Limb (tissue), 2 donors: ENCODE measurements at regions not wholly inside any gene's neighbourhood (a gene's known extent, or its start where the extent isn't known, plus 50 kb on each side); places are given as distances from the start of the nearest gene placed in this dataset.
"Not testable (repeated sequence)": the region's sequence is repeated elsewhere in the genome, so short reads cannot be mapped to it uniquely, and the experiment has no call there.

Source experiments
- DNase-seq, 2 donors: peaks; one replicate each; pipeline ENCODE4 v3.0.0-alpha.2; 2016; ENCODE audit errors: extremely low spot score in 2 of 2

DNA sequence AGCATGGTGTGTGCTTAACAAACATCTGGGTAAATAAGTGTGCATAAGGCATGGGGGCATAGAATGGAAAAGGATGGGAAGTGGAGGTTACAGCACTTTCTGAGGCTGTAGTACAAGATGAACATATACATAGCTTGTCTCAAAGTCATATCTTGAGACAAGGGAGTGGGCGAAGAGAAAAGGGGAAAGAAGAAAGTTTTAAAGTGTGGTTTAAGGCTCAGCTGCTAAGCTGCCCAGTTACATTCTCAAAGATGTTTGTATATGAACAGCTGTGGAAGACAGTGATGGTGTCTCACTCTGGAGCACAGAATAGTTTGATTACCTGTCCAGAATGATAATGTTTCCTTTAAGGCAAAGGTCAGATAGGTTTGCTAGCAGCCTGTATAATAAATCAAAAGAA lies 61.9 kb upstream of the LANCL2 start:
- no peak for DNase-seq

DNA sequence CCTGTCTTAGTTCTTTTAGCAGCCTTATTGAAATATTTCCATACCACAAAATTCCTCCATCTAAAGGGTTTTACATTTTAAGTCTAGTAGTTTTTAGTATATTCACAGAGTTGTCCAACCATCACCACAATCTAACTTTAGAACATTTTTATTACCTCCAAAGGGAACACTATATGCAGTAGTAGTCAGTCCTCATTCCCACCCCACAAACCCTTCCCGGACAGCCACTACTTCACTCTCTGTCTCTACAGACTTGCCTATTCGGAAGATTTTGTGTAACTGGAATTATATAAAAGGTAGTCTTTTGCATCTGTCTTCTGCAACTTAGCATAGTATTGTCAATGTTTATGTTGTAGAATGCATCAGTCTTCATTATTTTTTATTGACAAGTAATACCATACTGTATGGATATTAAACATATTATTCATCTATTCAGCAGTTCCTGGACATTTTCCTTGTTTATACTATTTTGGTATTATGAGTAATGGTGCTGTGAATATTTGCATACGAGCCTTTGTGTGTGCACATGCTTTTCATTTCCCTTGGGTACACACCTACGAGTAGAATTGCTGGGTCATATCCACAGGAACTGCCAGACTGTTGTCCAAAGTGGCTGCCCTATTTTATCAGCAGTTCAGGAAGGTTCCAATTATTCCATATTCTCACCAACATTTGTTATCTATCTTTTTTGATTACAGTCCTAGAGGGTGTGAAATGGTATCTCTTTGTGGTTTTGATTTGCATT lies 60.9 kb upstream of the LANCL2 start:
- no peak for DNase-seq

DNA sequence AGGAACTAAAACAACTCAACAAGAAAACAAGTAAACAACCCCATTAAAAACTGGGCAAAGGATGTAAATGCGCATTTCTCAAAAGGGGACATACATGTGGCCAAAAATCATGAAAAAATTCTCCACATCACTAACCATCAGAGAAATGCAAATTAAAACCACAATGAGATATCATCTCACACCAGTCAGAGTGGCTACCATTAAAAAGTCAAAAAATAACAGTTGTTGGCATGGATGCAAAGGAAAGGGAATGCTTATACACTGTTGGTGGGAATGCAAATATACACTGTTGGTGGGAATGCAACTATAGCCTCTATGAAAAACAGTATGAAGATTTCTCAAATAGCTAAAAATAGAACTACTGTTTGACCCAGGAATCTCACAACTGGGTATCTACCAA lies 60.0 kb upstream of the LANCL2 start:
- DNase-seq: no peak

DNA sequence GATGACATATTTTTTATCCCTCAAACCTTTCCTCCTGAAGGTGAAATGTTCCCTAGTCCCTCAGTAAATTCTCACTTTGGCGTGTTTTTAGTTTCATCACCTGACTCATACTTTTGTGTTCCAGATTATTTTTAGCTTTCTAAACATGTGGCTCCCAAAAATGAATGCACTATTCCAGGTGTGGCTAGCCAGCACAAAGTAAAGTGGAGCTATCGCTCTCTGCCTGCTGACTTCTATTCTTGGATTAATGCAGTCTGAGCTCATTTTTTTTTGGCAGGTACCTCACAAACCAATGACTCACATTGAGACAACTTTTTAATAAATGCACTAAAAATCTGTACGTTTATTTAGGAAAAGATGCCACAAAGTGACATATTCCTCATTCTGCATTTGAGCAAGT lies 58.8 kb upstream of the LANCL2 start:
- no peak for DNase-seq

DNA sequence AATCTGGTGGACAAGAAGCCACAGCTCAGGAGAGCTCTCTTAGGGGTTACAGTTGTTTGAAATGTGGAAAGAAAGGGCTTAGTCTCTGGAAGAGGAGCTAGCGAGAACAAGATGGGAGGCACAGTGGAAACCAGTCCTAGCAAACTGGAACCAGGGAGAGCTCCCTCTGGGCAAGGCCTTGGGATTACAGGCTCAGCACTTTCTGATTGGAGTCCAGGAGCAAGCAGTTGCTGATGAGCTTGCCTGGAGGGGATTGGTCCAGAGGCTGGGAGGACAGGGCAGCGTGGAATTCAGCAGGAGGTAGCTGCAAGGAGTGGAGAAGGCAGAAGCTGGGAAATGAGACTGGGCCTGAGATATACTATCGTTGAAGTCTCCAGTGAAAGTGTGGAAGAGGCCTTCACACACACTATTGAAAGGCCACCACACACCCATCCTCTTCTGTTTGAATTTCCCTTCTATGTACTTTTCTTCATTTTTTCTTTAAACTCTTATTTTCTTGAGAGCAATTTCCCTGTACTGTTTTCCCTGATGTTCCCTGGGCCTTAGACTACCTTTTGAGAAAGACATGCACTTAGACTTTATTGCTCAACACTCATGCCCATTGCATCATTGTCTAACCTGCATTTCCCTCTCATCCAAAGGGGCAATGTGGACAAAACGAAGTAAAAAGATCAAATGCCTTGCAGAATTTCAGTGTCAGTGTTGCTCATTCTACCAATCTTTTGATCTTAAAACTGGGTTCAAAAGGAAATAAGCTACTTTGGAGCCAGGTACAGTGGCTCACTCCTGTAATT lies 57.8 kb upstream of the LANCL2 start:
- no peak for DNase-seq

DNA sequence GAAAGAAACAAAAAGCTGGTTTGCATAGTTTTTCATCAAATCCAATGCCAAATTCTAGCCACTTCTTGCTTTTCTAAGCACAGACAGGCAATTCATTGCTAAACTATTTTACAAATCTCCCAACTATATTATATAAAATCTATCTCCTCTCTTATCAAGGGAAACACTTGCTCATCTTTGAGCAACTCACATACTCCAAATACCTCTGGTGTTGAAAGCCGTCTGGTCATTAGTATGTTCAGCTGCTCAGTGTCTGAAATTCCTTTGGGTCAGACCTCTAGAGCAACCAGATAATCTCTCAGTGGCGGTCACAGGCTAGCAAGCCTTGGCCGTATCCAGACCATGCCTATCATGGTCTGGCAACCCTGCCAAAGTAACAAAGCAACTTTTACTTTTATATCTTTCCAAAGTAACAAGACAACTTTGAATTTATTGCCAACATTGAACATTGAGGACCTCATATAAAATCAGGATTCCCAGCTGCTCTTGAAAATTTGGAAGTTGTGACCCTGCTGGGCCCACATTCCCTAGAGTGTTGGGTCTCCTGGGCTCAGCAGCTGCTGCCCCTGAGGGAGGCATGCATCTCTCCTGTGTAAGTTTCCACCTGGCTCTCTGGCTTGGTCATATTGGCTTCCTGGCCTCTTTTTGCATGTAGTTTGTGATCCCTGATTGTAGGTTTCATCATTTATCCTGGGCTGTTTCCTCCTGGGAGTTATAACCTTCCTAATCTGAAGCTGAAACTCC lies 56.8 kb upstream of the LANCL2 start:
- no peak for DNase-seq

DNA sequence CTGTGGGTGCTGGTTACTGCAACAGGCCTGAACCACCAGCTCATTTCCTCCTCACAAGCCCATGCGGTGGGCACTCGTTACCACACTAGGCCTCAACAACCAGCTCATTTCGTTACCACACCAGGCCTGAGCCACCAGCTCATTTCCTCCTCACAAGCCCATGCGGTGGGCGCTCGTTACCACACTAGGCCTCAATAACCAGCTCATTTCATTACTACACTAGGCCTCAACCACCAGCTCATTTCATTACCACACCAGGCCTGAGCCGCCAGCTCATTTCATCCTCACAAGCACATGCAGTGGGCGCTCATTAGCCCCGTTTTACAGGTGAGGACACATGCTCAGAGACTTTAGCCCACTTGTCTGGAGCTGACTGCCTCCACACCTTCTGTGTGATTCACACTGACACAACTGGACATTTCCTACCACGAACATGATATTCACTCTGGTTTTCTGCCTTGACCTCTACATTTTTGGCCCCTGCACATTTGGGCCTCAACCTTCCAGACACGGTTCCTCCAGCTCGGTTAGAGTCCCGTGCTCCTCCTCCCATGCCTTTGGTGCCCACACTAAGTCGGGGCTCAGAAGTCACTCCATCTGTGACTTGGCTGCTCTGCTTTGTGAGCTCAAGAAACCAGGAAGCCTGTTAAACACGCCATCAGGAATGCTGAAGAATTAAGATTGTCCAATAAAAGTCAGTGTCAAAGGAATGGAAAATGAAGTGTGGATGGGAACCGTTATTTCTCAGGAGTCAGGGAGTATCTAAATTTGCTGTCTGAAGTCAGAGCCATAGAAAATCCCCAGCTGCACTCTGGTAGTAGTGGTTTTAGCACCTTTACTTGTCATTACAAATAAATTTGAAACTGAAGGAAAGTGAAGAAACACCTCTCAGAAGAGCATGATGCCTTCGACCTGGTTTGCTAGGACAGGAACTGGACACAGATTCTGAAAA lies 55.8 kb upstream of the LANCL2 start:
- DNase-seq: no peak

DNA sequence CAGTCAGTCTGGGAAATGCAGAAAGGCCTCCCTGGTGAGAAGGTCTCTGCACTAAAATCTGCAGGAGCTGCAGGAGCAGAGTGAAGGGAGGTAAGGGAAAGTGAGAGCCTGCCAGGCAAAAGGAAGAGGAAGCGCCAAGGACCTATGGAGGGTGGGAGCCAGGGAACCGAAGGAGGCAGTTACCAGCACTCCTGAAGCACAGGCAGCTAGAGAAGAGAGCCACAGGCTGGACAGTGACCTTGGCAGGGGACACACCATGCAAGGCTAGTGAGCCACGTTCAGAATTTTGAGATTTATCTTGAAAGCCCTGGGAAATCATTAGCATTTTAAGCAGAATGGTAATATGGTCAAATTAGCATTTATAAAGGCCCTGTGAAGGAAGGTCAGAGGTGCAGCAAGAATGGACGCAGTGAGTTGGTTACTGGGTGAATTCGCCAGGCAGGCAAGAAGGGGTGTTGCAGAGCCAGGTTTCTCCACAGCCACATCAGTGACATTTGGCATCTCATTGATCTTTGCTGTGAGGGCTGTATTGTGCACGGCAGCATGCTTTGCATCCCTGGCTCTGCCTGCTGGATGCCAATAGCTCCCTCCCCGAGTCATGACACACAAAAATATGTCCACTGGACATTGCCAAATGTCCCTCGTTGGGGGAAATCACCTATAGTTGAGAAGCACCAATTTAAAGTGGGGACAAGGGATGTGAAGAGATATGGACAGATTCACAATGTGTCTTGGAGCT lies 54.7 kb upstream of the LANCL2 start:
- DNase-seq: no peak

DNA sequence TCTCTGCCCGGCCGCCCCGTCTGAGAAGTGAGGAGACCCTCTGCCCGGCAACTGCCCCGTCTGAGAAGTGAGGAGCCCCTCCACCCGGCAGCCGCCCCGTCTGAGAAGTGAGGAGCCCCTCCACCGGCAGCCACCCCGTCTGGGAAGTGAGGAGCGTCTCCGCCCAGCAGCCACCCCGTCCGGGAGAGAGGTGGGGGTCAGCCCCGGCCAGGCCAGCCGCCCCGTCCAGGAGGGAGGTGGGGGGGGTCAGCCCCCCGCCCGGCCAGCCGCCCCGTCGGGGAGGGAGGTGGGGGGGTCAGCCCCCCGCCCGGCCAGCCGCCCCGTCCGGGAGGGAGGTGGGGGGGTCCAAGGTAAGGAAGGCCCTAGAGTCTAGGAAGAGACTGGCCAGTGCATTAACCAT lies 53.2 kb upstream of the LANCL2 start:
- DNase-seq: not testable (repeated sequence)

DNA sequence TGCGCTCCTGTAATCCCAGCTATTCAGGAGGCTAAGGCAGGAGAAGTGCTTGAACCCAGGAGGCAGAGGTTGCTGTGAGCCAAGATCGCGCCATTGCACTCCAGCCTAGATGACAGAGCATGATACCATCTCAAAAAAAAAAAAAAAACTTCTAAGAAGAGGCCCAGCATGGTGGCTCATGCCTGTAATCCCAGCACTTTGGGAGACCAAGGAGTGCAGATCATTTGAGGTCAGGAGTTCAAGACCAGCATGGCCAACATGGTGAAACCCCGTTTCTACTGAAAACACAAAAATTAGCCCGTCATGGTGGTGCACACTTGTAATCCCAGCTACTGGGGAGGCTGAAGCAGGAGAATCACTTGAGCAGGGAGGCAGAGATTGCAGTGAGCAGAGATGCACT lies 51.5 kb upstream of the LANCL2 start:
- DNase-seq: not testable (repeated sequence)

DNA sequence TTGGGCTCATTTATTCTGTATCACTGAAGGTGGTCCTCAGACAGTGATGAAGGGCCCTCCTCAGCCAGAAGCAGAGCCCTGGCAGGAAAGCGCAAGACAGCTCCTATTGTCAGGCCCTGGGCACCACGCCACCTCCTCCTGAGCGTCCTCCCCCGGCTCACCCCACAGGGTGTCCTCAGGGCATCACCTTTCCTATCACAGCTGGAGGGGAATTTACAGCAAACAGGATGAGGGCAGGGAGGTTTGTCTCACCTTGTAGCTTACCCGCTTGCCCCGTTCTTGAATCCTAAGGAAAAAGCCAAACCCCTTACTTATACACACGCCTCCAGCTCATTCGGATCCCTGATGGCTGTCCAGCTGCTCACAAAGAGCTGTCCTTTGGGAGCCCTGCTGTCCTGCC lies 50.2 kb upstream of the LANCL2 start:
- no peak for DNase-seq
